BJ (cell line): ENCODE measurements at regions not wholly inside any gene's neighbourhood (a gene's known extent, or its start where the extent isn't known, plus 50 kb on each side); places are given as distances from the start of the nearest gene placed in this dataset.
"Not testable (repeated sequence)": the region's sequence is repeated elsewhere in the genome, so short reads cannot be mapped to it uniquely, and the experiment has no call there.

Experiments
- CTCF ChIA-PET: fragments of 350-600 bp; formaldehyde crosslinking; extraction: SDS; loops from one replicate; lab custom pipeline; 2021; ENCODE audit warnings: antibody characterized with exemption, inconsistent platforms; lab: Yijun Ruan, JAX
- POLR2A ChIA-PET: fragments of 300-600 bp; sonication (Branson Sonifier 250); formaldehyde crosslinking; extraction: SDS; loops from one replicate; lab custom pipeline; 2021; ENCODE audit warnings: antibody characterized with exemption; lab: Charles Lee
- DNase-seq: peaks from one replicate; pipeline ENCODE4 v3.0.0-alpha.2; 2011; ENCODE audit warnings: low read depth
- H3K27me3 ChIP-seq: 2 replicates; pipeline ENCODE4 v1.6.0; 2011; ENCODE audit warnings: low read length; ENCODE audit not compliant: control insufficient read depth, insufficient read depth
- H3K36me3 ChIP-seq: 2 replicates; pipeline ENCODE4 v1.5.1; 2011; ENCODE audit warnings: low read length; ENCODE audit not compliant: control insufficient read depth, insufficient read depth
- H3K4me3 ChIP-seq: 2 replicates; pipeline ENCODE4 v1.5.1; 2011; ENCODE audit warnings: low read depth, mild to moderate bottlenecking, control low read depth, low read length
- TF ChIP-seq, protein P1 (sequence below): IDR thresholded peaks from 2 replicates; pipeline ENCODE4 v1.5.1; 2011; ENCODE audit warnings: low read depth, mild to moderate bottlenecking, control low read depth, inconsistent platforms, low read length, moderate library complexity; ENCODE audit not compliant: insufficient read depth

- ChIA-PET CTCF (no interaction called here), POLR2A (no interaction called here)
- Histone ChIP-seq H3K4me3 (no peak overlapping the region), H3K27me3 (no peaks in the 10 kb centered on the region), H3K36me3 (no peaks in the 10 kb centered on the region)
- DNase-seq: no peak
- TF ChIP-seq, protein P1, sequence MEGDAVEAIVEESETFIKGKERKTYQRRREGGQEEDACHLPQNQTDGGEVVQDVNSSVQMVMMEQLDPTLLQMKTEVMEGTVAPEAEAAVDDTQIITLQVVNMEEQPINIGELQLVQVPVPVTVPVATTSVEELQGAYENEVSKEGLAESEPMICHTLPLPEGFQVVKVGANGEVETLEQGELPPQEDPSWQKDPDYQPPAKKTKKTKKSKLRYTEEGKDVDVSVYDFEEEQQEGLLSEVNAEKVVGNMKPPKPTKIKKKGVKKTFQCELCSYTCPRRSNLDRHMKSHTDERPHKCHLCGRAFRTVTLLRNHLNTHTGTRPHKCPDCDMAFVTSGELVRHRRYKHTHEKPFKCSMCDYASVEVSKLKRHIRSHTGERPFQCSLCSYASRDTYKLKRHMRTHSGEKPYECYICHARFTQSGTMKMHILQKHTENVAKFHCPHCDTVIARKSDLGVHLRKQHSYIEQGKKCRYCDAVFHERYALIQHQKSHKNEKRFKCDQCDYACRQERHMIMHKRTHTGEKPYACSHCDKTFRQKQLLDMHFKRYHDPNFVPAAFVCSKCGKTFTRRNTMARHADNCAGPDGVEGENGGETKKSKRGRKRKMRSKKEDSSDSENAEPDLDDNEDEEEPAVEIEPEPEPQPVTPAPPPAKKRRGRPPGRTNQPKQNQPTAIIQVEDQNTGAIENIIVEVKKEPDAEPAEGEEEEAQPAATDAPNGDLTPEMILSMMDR: no peak
Measured at GRCh38 chr5:18653216-18653752, 1019.0 kb downstream of the TAF11L14 start.

DNA sequence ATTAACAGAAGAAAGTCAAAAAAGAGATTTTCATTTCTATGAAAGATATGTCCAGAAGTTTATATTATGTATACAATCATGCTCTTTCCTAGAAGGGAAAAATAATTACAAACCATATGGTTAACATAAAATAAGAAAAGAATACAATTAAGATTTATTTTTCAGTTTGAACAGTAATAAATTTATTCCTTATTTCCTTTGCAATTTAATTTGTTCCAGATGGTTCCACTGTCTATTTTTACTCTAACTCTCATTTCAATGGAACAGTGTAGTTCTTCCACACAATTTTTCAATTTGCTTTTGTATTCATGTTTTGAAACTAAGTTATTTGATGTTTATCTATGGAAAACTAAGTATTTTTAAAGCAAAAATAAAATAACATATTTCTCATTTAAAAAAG is 1026.3 kb downstream of the TAF11L14 start:
- Histone ChIP-seq H3K27me3 (no peaks in the 10 kb centered on the region), H3K4me3 (no peak overlapping the region), H3K36me3 (no peaks in the 10 kb centered on the region)
- DNase-seq: no peak
- ChIA-PET CTCF (no interaction called here), POLR2A (no interaction called here)
- TF ChIP-seq, protein P1: no peak

DNA sequence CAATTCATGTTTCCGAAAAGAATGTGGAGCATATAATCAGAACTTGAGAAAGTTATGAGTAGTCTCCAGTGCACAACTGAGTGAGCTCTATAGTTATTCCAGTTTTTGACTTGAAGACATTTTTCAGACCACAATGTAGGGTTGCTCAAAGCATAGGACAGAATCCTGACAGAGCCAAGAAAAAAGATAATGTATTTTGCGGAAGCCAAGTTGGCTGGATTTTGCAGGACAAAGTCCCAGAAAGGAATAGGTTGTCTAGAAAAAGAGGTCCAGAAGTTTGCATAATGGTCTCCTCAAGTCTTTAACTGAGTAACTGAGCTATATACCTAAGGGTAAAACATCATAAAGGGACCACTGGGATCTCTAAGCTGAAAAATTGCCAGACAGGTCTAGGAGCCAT is 1028.0 kb downstream of the TAF11L14 start:
- TF ChIP-seq, protein P1: no peak
- Histone ChIP-seq H3K27me3 (no peaks in the 10 kb centered on the region), H3K4me3 (no peak overlapping the region), H3K36me3 (no peaks in the 10 kb centered on the region)
- no peak for DNase-seq
- CTCF ChIA-PET: no interaction called here
- POLR2A ChIA-PET: no interaction called here

DNA sequence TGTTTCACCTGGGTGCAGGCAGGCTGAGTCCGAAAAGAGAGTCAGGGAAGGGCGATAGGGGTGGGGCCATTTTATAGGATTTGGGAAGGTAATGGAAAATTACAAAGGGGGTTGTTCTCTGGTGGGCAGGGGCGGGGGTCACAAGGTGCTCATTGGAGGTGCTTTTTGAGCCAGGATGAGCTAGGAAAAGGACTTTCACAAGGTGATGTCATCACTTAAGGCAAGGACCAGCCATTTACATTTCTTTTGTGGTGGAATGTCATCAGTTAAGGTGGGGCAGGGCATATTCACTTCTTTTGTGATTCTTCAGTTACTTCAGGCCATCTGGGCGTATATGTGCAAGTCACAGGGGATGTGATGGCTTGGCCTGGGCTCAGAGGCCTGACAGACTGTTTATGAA is 1040.0 kb downstream of the TAF11L14 start:
- H3K36me3 ChIP-seq, CTCF ChIA-PET, POLR2A ChIA-PET: not testable (repeated sequence)

DNA sequence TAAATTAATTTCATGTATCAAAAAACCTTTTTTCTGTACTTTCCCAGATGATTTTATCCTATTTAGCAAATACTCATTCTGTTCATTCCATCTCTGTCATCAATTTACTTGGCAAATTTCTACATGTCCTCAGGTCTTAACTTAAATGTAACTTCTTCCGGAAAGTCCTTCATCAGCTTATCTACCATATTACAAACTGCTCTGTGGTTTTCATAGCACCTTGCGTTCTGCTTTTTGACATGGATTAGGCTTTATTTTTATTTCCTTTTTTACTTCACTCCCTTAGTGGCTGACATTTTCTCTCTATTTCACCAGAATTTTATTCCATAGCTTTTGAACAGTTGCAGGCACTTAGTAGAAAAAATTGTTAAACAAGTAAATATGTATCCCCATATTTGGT is 1040.8 kb downstream of the TAF11L14 start:
- no peak for DNase-seq
- TF ChIP-seq, protein P1: no peak
- ChIA-PET POLR2A (no interaction called here), CTCF (no interaction called here)
- Histone ChIP-seq H3K4me3 (no peak overlapping the region), H3K36me3 (no peaks in the 10 kb centered on the region), H3K27me3 (no peaks in the 10 kb centered on the region)

More for the DNA sequence above, 1040.0 kb downstream of the TAF11L14 start:
- H3K4me3 ChIP-seq, H3K27me3 ChIP-seq, DNase-seq: not testable (repeated sequence)

DNA sequence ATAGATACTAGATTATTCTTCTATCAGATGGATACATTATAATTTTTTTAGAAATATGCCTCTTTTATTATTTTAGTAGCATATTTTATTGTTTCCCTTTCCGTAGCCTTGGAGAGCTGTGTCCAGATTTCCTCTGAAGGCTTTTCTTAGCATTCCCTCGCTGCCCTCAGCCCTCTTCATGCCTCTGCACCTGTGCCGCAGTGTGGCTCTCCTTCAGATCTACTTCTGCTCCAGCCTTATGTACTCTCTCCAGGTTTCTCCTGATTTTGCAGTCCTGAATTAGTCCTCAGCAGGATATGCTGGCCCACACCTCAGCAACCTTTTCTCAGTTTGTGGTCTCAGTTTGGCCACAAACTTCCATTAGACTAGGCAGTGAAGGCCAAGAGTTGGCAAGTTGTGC is 1052.0 kb downstream of the TAF11L14 start:
- Histone ChIP-seq H3K36me3 (no peaks in the 10 kb centered on the region), H3K27me3 (no peaks in the 10 kb centered on the region), H3K4me3 (no peak overlapping the region)
- TF ChIP-seq, protein P1: no peak
- ChIA-PET CTCF (interaction anchor here (2.3 kb wide), 1 partner anchor 12 kb away, joined by 6 read pairs; no protein-coding TSS in a partner anchor), POLR2A (no interaction called here)
- DNase-seq: no peak
